GM12864 (cell line): ENCODE measurements at regions not wholly inside any gene's neighbourhood (a gene's known extent, or its start where the extent isn't known, plus 50 kb on each side); places are given as distances from the start of the nearest gene placed in this dataset.
"Not testable (repeated sequence)": the region's sequence is repeated elsewhere in the genome, so short reads cannot be mapped to it uniquely, and the experiment has no call there.

Experiments
- DNase-seq: peaks from one replicate; pipeline ENCODE4 v3.0.0-alpha.2; 2011; ENCODE audit warnings: low read depth
- H3K4me3 ChIP-seq: 2 replicates; pipeline ENCODE4 v1.5.1; 2011; ENCODE audit warnings: mild to moderate bottlenecking, low read depth, low read length, control low read depth
- TF ChIP-seq, protein P1 (sequence below): IDR thresholded peaks from 2 replicates; pipeline ENCODE4 v1.5.1; 2011; ENCODE audit warnings: low read depth, mild to moderate bottlenecking, moderate library complexity, low read length, control low read depth, inconsistent platforms; ENCODE audit errors: missing control alignments

DNA sequence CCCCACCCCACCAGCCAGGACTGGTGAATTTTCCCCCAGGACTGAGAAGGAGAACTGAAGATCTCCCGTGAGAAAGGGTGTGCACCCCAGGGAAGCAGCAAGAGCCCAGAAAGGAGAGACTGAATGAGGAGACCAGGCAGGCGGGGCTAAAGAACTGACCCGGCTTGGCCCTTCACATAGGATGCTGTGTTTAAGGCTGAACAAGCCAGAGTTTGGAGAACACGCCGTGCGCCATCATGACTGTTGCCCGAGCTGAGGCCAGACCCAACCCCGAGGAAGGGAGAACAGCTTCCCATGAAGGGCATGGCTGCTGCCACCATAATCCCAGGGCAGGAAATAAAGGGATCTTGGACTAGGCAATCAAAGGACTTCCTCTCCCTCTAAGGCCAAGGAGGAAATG is 104.7 kb upstream of the SRSF6 start:
- TF ChIP-seq, protein P1, sequence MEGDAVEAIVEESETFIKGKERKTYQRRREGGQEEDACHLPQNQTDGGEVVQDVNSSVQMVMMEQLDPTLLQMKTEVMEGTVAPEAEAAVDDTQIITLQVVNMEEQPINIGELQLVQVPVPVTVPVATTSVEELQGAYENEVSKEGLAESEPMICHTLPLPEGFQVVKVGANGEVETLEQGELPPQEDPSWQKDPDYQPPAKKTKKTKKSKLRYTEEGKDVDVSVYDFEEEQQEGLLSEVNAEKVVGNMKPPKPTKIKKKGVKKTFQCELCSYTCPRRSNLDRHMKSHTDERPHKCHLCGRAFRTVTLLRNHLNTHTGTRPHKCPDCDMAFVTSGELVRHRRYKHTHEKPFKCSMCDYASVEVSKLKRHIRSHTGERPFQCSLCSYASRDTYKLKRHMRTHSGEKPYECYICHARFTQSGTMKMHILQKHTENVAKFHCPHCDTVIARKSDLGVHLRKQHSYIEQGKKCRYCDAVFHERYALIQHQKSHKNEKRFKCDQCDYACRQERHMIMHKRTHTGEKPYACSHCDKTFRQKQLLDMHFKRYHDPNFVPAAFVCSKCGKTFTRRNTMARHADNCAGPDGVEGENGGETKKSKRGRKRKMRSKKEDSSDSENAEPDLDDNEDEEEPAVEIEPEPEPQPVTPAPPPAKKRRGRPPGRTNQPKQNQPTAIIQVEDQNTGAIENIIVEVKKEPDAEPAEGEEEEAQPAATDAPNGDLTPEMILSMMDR, result no peak

DNA sequence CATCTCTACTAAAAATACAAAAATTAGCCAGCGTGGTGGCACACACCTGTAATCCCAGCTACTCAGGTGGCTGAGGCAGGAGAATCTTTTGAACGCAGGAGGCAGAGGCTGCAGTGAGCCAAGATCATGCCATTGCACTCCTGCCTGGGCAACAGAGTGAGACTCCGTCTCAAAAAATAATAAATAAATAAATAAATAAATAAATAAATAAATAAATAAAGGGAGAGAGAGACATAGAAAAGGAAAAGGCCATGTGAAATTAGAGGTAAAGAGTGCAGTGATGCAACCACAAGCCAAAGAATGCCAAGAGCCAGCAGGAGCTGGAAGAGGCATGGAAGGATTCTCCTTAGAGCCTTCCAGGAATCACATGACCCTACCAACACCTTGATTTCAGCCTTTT is 107.0 kb upstream of the SRSF6 start:
- not testable (repeated sequence) for DNase-seq, H3K4me3 ChIP-seq

More for the DNA sequence above, 104.7 kb upstream of the SRSF6 start:
- H3K4me3 ChIP-seq, result no peak overlapping the region
- no peak for DNase-seq

DNA sequence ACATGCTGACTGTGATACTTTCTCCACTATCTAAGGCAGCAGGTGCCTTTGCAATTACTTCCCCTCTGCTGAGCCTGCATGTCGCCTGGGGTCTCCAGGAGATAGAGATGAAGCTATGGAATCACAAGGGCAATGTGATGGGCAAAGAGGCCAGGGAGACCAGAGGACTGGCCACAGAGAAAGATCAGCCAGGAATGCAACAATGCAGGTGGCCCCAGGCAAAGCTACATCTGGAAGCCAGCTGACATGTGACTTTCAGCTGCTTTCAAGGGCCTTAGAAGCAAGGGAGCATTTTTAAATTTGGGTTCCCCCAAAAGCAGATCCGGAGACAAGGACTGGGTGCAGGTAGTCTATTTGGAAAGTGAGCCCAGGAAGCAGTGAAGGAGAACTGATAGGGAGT is 107.9 kb upstream of the SRSF6 start:
- DNase-seq, result no peak
- H3K4me3 ChIP-seq, result no peak overlapping the region
- TF ChIP-seq, protein P1, result no peak

DNA sequence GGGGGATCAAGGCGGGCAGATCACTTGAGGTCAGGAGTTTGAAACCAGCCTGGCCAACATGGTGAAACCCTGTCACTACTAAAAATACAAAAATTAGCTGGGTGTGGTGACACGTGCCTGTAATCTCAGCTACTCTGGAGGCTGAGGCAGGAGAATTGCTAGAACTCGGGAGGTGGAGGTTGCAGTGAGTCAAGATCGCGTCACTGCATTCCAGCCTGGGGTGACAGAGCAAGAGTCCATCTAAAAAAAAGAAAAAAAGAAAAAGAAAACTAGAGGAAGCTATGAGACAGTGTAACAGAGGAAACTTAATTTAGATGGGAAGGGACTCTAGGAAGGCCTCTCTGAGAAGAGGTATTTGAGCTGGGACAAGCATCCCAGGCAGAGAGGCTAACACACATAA is 109.9 kb upstream of the SRSF6 start:
- not testable (repeated sequence) for DNase-seq, H3K4me3 ChIP-seq

DNA sequence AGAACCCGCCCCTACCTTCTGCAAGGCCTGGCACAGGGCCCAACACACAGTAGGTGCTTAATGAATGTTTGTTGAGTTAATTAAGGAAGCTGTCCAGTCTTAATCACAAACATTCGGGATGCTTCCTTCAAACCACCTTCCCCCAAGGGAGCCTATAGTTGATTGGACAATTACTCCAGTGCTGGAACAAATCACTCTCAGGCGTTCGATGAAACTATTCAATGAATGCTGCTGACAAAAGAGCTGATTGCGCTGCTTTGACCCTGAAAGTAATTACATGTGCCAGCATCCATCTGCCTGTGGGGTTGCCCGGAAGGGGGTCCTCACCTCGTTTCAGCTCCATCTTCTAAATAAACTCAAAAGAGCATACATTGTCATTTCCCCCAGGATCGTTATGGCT is 112.0 kb upstream of the SRSF6 start:
- TF ChIP-seq, protein P1, result no peak
- no peak for DNase-seq
- no peak overlapping the region for H3K4me3 ChIP-seq

DNA sequence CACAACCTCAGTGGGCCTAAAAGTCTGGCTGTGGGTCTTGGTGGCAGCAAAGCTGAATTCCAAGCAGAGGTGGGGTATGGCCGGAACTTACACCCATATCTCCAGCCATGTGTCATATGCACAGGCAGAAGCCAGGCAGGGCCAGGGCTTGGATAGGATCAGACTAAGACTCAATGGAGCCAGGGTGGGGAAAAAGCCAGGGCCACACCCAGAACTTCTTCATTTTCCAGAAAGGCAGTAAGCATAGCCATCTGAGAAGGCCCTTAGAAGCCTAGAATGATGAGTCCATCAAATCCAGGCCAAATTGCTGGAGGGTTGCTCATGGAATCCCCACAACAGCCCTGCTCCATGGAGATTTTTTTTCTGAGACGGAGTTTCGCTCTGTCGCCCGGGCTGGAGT is 116.2 kb upstream of the SRSF6 start:
- TF ChIP-seq, protein P1, result no peak
- no peak for DNase-seq
- no peak overlapping the region for H3K4me3 ChIP-seq

DNA sequence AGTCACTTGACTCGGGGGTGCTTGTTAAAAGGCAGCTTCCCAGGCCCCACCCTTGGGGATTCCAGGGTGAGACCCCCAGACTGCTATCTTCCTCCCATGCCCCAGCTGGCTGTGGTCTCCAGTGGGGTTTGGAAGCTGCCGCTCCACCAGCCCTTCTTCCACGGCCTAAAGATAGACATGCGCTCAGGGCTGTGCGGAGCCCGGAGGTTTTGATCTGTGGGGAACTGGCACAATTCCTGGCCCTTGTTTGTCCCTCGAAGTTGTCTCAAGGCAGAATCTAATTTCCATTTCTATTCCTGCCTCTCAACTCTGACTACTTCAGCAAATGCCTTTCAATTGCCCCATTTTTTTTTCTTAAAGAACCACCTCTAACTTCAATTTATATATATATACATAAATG is 120.7 kb upstream of the SRSF6 start:
- H3K4me3 ChIP-seq, result no peak overlapping the region
- TF ChIP-seq, protein P1, result no peak
- no peak for DNase-seq

DNA sequence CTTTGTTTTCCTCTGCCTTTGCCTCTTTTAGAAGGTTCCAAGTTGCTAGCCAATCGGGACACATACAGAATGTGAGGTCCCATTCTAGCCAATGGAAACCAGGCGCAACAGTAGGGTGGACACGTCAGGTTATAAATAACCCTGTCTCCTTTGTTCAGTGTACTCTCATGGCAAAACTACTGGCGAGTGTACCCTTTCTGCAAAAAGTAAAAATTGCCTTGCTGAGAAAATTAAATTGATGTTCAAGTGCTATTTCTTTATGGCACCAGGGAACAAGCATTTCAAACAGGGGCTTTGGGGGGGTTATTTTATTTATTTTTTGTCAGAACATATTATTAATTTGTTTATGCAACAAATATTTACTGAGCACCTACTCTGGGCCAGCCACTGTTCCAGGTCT is 123.6 kb upstream of the SRSF6 start:
- TF ChIP-seq, protein P1, result no peak
- no peak overlapping the region for H3K4me3 ChIP-seq
- DNase-seq, result no peak
